ENCODE measurements at regions not wholly inside any gene's neighbourhood (a gene's known extent, or its start where the extent isn't known, plus 50 kb on each side); places are given as distances from the start of the nearest gene placed in this dataset.

DNA sequence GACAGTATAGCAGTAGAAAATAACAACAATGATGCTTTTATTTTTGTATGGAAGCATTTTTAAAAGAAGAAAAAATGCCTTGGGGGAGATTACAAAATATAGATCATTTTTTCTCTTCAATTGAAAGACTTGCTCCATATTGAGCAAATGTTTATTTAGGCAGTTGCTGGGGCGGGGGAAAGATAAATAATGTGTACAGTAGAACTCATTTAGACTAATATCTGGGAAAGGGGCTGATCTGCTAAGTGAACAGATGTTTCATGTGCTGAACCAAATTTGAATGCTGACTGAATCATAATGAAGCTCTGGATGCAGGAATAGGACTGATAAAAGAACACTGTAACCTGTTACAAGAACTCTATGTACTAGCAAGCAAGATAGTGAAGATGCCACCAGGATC lies 457.1 kb upstream of the TENM4 start:
- DNase-seq (no peak), ATAC-seq (no peak)
- no peaks in the 10 kb centered on the region for H3K36me3 Mint-ChIP-seq (ENCODE audit: low read depth)
- H3K27me3 Mint-ChIP-seq (ENCODE audit: low read depth) = no peaks in the 10 kb centered on the region
- no peak overlapping the region for H3K4me3 Mint-ChIP-seq
- no peaks in the 10 kb centered on the region for H3K4me1 Mint-ChIP-seq (ENCODE audit: low read depth)
- POLR2A ChIA-PET = no interaction called here
- H3K27ac Mint-ChIP-seq = no peak overlapping the region
- CTCF ChIA-PET = no interaction called here
- H3K9me3 Mint-ChIP-seq (ENCODE audit: insufficient read depth) = peaks cover 4% of the 10 kb centered on the region

- ATAC-seq (no peak), DNase-seq (no peak)
- H3K27ac Mint-ChIP-seq = no peak overlapping the region
- peaks cover 4% of the 10 kb centered on the region for H3K9me3 Mint-ChIP-seq (ENCODE audit: insufficient read depth)
- H3K4me1 Mint-ChIP-seq (ENCODE audit: low read depth) = no peaks in the 10 kb centered on the region
- no peaks in the 10 kb centered on the region for H3K36me3 Mint-ChIP-seq (ENCODE audit: low read depth)
- no peaks in the 10 kb centered on the region for H3K27me3 Mint-ChIP-seq (ENCODE audit: low read depth)
- CTCF ChIA-PET = no interaction called here
- no peak overlapping the region for H3K4me3 Mint-ChIP-seq
- POLR2A ChIA-PET = no interaction called here
Observed at GRCh38 chr11:79896258-79896657, 455.4 kb upstream of the TENM4 start.

DNA sequence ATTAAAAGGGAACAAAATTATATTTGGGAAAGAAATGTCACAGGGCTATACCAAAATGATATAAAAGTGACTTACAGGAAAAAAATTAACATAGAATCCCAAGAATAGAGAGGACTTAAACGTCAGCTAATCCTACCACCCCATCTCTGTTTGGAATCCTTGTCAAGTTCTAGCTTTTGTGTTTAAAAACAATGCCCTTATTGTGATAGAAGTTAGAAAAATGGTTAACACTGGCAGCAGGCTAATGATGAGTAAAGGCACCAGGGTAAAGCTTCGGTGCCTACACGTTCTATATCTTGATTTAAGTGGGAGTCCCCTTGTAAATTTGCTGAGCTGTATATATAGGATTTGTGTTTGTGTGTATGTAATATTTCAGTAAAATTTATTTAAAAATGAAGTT lies 453.3 kb upstream of the TENM4 start:
- ChIA-PET CTCF (no interaction called here), POLR2A (no interaction called here)
- Mint-ChIP-seq H3K4me1 (ENCODE audit: low read depth) (no peaks in the 10 kb centered on the region), H3K9me3 (ENCODE audit: insufficient read depth) (no peaks in the 10 kb centered on the region), H3K27ac (no peak overlapping the region), H3K4me3 (no peak overlapping the region), H3K36me3 (ENCODE audit: low read depth) (no peaks in the 10 kb centered on the region), H3K27me3 (ENCODE audit: low read depth) (no peaks in the 10 kb centered on the region)
- no peak for ATAC-seq
- no peak for DNase-seq

GRCh38 chr11:79890272-79890671 lies 449.4 kb upstream of the TENM4 start:
- DNase-seq = no peak
- Mint-ChIP-seq H3K4me3 (no peak overlapping the region), H3K4me1 (ENCODE audit: low read depth) (no peaks in the 10 kb centered on the region), H3K27me3 (ENCODE audit: low read depth) (no peaks in the 10 kb centered on the region), H3K9me3 (ENCODE audit: insufficient read depth) (no peaks in the 10 kb centered on the region), H3K36me3 (ENCODE audit: low read depth) (no peaks in the 10 kb centered on the region), H3K27ac (no peak overlapping the region)
- ATAC-seq = no peak
- ChIA-PET POLR2A (no interaction called here), CTCF (no interaction called here)

DNA sequence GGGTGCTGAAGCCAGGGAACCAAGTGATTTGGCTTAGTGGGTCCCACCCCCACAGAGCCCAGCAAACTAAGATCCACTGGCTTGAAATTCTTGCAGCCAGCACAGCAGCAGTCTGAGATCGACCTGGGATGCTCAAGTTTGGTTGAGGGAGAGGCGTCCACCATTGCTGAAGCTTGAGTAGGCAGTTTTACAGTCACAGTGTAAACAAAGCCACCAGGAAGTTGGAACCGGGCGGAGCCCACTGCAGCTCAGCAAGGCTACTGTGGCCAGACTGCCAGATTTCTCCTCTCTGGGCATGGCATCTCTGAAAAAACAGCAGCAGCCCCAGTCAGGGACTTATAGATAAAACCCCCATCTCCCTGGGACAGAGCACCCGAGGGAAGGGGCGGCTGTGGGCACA lies 424.1 kb upstream of the TENM4 start:
- Mint-ChIP-seq H3K36me3 (ENCODE audit: low read depth) (no peaks in the 10 kb centered on the region), H3K4me1 (ENCODE audit: low read depth) (no peaks in the 10 kb centered on the region), H3K9me3 (ENCODE audit: insufficient read depth) (peaks cover 26% of the 10 kb centered on the region), H3K27ac (no peak overlapping the region), H3K4me3 (no peak overlapping the region), H3K27me3 (ENCODE audit: low read depth) (no peaks in the 10 kb centered on the region)
- ATAC-seq (no peak), DNase-seq (no peak)
- POLR2A ChIA-PET = no interaction called here
- CTCF ChIA-PET = no interaction called here

DNA sequence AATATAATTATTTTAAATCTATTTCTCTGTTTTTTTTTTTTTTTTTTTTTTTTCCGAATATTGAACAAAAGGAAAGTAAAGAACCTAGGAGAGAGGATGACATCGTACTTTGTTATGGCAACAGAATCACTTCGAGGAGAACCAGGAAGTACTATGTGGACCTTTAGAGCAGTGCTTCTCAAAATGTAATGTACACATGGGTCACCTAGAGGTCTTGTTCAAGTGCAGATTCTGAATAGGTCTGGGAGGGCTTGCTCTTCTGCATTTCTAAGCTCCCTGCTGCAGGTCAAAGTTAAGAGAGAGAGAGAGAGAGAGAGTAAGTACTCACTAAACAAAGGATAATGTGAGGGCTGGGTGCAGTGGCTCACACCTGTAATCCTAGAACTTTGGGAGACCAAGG lies 419.5 kb upstream of the TENM4 start:
- DNase-seq = no peak
- ChIA-PET POLR2A (no interaction called here), CTCF (no interaction called here)

GRCh38 chr11:79857377-79858214 lies 416.8 kb upstream of the TENM4 start:
- Mint-ChIP-seq H3K27ac (no peak overlapping the region), H3K4me3 (no peak overlapping the region), H3K36me3 (ENCODE audit: low read depth) (no peaks in the 10 kb centered on the region), H3K4me1 (ENCODE audit: low read depth) (no peaks in the 10 kb centered on the region), H3K27me3 (ENCODE audit: low read depth) (no peaks in the 10 kb centered on the region), H3K9me3 (ENCODE audit: insufficient read depth) (peaks cover 2% of the 10 kb centered on the region)
- ATAC-seq (no peak), DNase-seq (no peak)
- ChIA-PET POLR2A (no interaction called here), CTCF (no interaction called here)

More for the DNA sequence above, 419.5 kb upstream of the TENM4 start:
- no peak for ATAC-seq
- no peaks in the 10 kb centered on the region for H3K27me3 Mint-ChIP-seq (ENCODE audit: low read depth)
- no peaks in the 10 kb centered on the region for H3K4me1 Mint-ChIP-seq (ENCODE audit: low read depth)
- H3K4me3 Mint-ChIP-seq = no peak overlapping the region
- peaks cover 8% of the 10 kb centered on the region for H3K9me3 Mint-ChIP-seq (ENCODE audit: insufficient read depth)
- H3K36me3 Mint-ChIP-seq (ENCODE audit: low read depth) = no peaks in the 10 kb centered on the region
- no peak overlapping the region for H3K27ac Mint-ChIP-seq

- DNase-seq (no peak), ATAC-seq (no peak)
- Mint-ChIP-seq H3K4me1 (ENCODE audit: low read depth) (no peaks in the 10 kb centered on the region), H3K27me3 (ENCODE audit: low read depth) (no peaks in the 10 kb centered on the region), H3K27ac (no peak overlapping the region), H3K9me3 (ENCODE audit: insufficient read depth) (no peaks in the 10 kb centered on the region), H3K36me3 (ENCODE audit: low read depth) (no peaks in the 10 kb centered on the region), H3K4me3 (no peak overlapping the region)
- ChIA-PET CTCF (no interaction called here), POLR2A (no interaction called here)
Observed at GRCh38 chr11:79852176-79852575, 411.3 kb upstream of the TENM4 start.

DNA sequence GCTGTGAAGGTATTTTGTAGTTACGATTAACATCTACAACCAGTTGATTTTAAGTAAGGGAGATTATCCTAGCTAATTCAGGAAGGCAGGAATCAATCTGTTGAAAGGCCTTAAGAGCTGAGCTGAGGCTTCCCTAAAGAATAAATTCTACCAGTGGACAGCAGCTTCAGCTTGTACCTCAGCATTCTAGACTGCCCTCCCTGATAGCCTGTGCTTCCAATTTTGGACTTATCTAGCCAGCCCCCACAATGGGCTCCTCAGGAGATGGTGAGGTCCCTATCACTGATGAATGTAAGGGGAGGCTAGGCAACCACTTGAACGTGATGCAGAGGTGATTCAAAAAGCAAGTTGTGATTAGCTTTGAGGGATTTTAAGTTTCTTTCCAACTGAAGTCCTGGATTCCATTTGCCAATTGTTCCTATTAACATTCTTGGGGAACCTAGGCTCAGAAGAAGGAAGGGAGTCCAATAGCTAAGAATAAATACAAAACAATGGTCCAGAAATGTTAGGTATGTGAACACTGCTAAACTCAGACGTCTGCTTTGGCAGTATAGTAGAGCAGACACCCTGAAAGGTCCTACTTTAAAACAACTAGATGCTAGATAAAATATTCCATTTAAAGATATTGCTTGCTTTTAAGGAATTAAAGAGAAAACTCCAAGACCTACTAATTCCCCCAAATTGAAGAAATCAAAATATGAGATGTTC lies 404.3 kb upstream of the TENM4 start:
- Mint-ChIP-seq H3K9me3 (ENCODE audit: insufficient read depth) (peaks cover under 1% of the 10 kb centered on the region), H3K4me1 (ENCODE audit: low read depth) (no peaks in the 10 kb centered on the region), H3K27ac (no peak overlapping the region), H3K36me3 (ENCODE audit: low read depth) (no peaks in the 10 kb centered on the region), H3K27me3 (ENCODE audit: low read depth) (no peaks in the 10 kb centered on the region), H3K4me3 (no peak overlapping the region)
- ChIA-PET POLR2A (no interaction called here), CTCF (no interaction called here)
- no peak for ATAC-seq
- no peak for DNase-seq

- Mint-ChIP-seq H3K36me3 (ENCODE audit: low read depth) (no peaks in the 10 kb centered on the region), H3K4me3 (no peak overlapping the region), H3K27me3 (ENCODE audit: low read depth) (no peaks in the 10 kb centered on the region), H3K27ac (no peak overlapping the region), H3K4me1 (ENCODE audit: low read depth) (no peaks in the 10 kb centered on the region), H3K9me3 (ENCODE audit: insufficient read depth) (no peaks in the 10 kb centered on the region)
- ATAC-seq (no peak), DNase-seq (no peak)
- ChIA-PET POLR2A (no interaction called here), CTCF (no interaction called here)
Observed at GRCh38 chr11:79834015-79834414, 393.2 kb upstream of the TENM4 start.

GRCh38 chr11:79830446-79830845 lies 389.6 kb upstream of the TENM4 start:
- CTCF ChIA-PET = no interaction called here

DNA sequence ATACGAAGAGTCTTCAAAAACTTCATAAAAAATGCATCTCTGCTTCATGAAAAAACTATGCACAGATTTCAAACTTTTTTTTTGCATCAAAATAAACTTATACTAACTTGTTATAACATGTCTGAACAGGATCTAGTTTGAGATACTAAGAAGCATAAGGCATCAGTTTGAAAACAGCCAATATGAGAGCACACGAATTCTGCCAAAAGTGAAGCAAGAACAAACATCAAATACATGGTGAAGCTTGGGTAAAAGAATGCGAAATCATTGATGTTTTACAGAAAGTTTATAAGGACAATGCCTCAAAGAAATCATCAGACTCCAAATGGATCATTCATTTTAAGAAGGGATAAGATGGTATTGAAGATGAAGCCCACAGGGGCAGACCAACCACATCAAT lies 389.1 kb upstream of the TENM4 start:
- H3K36me3 Mint-ChIP-seq (ENCODE audit: low read depth) = no peaks in the 10 kb centered on the region
- POLR2A ChIA-PET = no interaction called here
- H3K4me3 Mint-ChIP-seq = no peak overlapping the region
- H3K27me3 Mint-ChIP-seq (ENCODE audit: low read depth) = no peaks in the 10 kb centered on the region
- no peaks in the 10 kb centered on the region for H3K9me3 Mint-ChIP-seq (ENCODE audit: insufficient read depth)
- ATAC-seq (no peak), DNase-seq (no peak)
- no peak overlapping the region for H3K27ac Mint-ChIP-seq
- H3K4me1 Mint-ChIP-seq (ENCODE audit: low read depth) = no peaks in the 10 kb centered on the region
- CTCF ChIA-PET = no interaction called here

More at GRCh38 chr11:79830446-79830845, 389.6 kb upstream of the TENM4 start:
- DNase-seq = no peak
- no peak overlapping the region for H3K27ac Mint-ChIP-seq
- H3K4me1 Mint-ChIP-seq (ENCODE audit: low read depth) = no peaks in the 10 kb centered on the region
- H3K9me3 Mint-ChIP-seq (ENCODE audit: insufficient read depth) = no peaks in the 10 kb centered on the region
- no peak for ATAC-seq
- no peak overlapping the region for H3K4me3 Mint-ChIP-seq
- H3K36me3 Mint-ChIP-seq (ENCODE audit: low read depth) = no peaks in the 10 kb centered on the region
- H3K27me3 Mint-ChIP-seq (ENCODE audit: low read depth) = no peaks in the 10 kb centered on the region
- POLR2A ChIA-PET = no interaction called here

- no peak overlapping the region for H3K27ac Mint-ChIP-seq
- ATAC-seq (no peak), DNase-seq (no peak)
- H3K27me3 Mint-ChIP-seq (ENCODE audit: low read depth) = no peaks in the 10 kb centered on the region
- no peaks in the 10 kb centered on the region for H3K4me1 Mint-ChIP-seq (ENCODE audit: low read depth)
- H3K9me3 Mint-ChIP-seq (ENCODE audit: insufficient read depth) = no peaks in the 10 kb centered on the region
- H3K36me3 Mint-ChIP-seq (ENCODE audit: low read depth) = no peaks in the 10 kb centered on the region
- CTCF ChIA-PET = no interaction called here
- POLR2A ChIA-PET = no interaction called here
- H3K4me3 Mint-ChIP-seq = no peak overlapping the region
Observed at GRCh38 chr11:79822766-79823165, 381.9 kb upstream of the TENM4 start.
